Thymus (tissue), 11 donors: ENCODE measurements at regions not wholly inside any gene's neighbourhood (a gene's known extent, or its start where the extent isn't known, plus 50 kb on each side); places are given as distances from the start of the nearest gene placed in this dataset.

Experiments
- DNase-seq, 9 donors: peaks; one replicate each; pipeline ENCODE4 v3.0.0-alpha.2; 2013; ENCODE audit warnings: low spot score in 9 of 9, low read depth in 6 of 9, missing footprints in 1 of 9
- H3K27ac ChIP-seq, 2 donors: one replicate each; pipeline ENCODE4 v1.5.1; 2013; ENCODE audit warnings: control low read depth in 1 of 2, low read depth in 1 of 2, low read length in 1 of 2, mild to moderate bottlenecking in 1 of 2, moderate library complexity in 1 of 2
- H3K27me3 ChIP-seq, 2 donors: one replicate each; pipeline ENCODE4 v1.5.1; 2013; ENCODE audit warnings: low read length in 1 of 2; ENCODE audit not compliant: control insufficient read depth in 2 of 2, insufficient read depth in 1 of 2
- H3K36me3 ChIP-seq, 2 donors: one replicate each; pipeline ENCODE4 v1.5.1; 2013; ENCODE audit warnings: low read length in 1 of 2, mild to moderate bottlenecking in 1 of 2, moderate library complexity in 1 of 2; ENCODE audit not compliant: control insufficient read depth in 2 of 2, insufficient read depth in 2 of 2
- H3K4me1 ChIP-seq, 2 donors: one replicate each; pipeline ENCODE4 v1.5.1; 2013; ENCODE audit warnings: low read length in 2 of 2; ENCODE audit not compliant: control insufficient read depth in 2 of 2, insufficient read depth in 2 of 2
- H3K4me3 ChIP-seq, 2 donors: one replicate each; pipeline ENCODE4 v1.5.1; 2013; ENCODE audit warnings: low read length in 2 of 2, control low read depth in 1 of 2, mild to moderate bottlenecking in 1 of 2
- H3K9me3 ChIP-seq, 2 donors: one replicate each; pipeline ENCODE4 v1.5.1; 2013; ENCODE audit warnings: low read length in 1 of 2, mild to moderate bottlenecking in 1 of 2; ENCODE audit not compliant: control insufficient read depth in 2 of 2, insufficient read depth in 1 of 2
- WGBS: extraction: QIAGEN DNeasy Blood & Tissue Kit; methylation state at CpG from one replicate; pipeline ENCODE4 v1.1.7; 2013; 5-methylcytosine and 5-hydroxymethylcytosine counted together
- donor health status: healthy.

DNA sequence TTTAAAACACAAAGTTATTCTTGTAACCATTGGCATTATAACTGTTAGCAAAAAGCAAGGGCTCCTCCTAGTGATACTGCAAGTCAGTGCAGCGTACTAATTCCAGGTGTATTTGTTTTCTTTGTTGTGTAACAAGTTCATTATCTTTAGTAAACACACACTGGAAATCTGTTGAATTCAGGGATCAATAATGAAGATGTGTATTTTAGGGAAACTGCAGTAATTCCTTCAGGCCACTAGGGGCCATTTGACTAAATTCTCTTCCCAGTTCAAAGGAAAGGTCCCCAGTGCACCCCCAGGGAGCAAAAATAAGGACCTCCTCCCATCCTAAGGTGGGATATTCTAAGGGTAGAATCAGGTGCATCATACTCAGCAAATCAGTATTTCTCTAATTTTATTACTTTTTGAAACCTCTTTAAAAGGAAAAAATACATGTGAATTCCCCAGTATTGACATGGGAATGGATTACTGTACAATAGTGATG lies 158.6 kb upstream of the LYZL1 start:
- no peaks in the 10 kb centered on the region for H3K27me3 ChIP-seq
- no peaks in the 10 kb centered on the region for H3K4me1 ChIP-seq
- no peak overlapping the region for H3K4me3 ChIP-seq
- no peaks in the 10 kb centered on the region for H3K9me3 ChIP-seq
- no peak overlapping the region for H3K27ac ChIP-seq
- 40% methylated on average over 1 of the region's 1 CpG for WGBS
- no peaks in the 10 kb centered on the region for H3K36me3 ChIP-seq
- DNase-seq: no peak

DNA sequence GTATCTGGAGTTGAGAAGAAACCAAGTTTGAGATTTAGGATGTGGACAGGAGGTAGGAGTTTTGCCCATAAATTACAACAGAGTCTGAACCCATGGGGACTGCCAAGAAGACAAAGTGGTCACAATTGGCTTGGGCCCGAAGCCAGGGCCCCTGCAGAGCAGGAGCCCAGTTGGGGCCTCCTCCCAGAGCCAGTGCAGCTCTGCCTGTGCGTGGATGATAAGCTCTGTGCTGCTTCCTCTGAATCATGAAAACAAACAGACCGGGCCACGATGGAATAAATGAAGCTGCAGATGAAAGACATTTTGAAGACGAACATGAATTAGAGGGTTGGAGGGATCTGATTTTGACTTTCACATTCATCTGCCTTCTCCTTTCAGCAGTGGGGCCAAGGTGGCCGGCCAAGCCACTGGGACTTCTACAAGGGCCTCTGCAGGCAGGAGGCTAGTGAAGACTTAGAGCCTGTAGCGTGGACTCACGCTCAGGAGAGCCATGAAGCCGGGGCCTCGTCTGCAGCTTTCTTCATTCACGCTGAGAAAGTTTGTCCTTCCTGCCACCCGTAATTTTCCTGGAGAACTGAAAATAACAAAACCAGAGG lies 156.8 kb upstream of the LYZL1 start:
- no peak for DNase-seq
- H3K27me3 ChIP-seq: no peaks in the 10 kb centered on the region
- H3K9me3 ChIP-seq: no peaks in the 10 kb centered on the region
- no peaks in the 10 kb centered on the region for H3K4me1 ChIP-seq
- H3K4me3 ChIP-seq: no peak overlapping the region
- H3K36me3 ChIP-seq: no peaks in the 10 kb centered on the region
- H3K27ac ChIP-seq: no peak overlapping the region
- 59% methylated on average over 12 of the region's 12 CpGs for WGBS

GRCh38 chr10:29132551-29133111 lies 156.2 kb upstream of the LYZL1 start:
- no peak overlapping the region for H3K27ac ChIP-seq
- DNase-seq: no peak
- H3K9me3 ChIP-seq: no peaks in the 10 kb centered on the region
- no peaks in the 10 kb centered on the region for H3K4me1 ChIP-seq
- 87% methylated on average over 11 of the region's 11 CpGs for WGBS
- H3K4me3 ChIP-seq: no peak overlapping the region
- no peaks in the 10 kb centered on the region for H3K27me3 ChIP-seq
- no peaks in the 10 kb centered on the region for H3K36me3 ChIP-seq

- no peaks in the 10 kb centered on the region for H3K27me3 ChIP-seq
- no peak overlapping the region for H3K27ac ChIP-seq
- WGBS: 91% methylated on average over 3 of the region's 3 CpGs
- H3K9me3 ChIP-seq: no peaks in the 10 kb centered on the region
- H3K4me1 ChIP-seq: no peaks in the 10 kb centered on the region
- no peak for DNase-seq
- no peaks in the 10 kb centered on the region for H3K36me3 ChIP-seq
- no peak overlapping the region for H3K4me3 ChIP-seq
These were observed 153.5 kb upstream of the LYZL1 start for GRCh38 chr10:29135337-29135736.

DNA sequence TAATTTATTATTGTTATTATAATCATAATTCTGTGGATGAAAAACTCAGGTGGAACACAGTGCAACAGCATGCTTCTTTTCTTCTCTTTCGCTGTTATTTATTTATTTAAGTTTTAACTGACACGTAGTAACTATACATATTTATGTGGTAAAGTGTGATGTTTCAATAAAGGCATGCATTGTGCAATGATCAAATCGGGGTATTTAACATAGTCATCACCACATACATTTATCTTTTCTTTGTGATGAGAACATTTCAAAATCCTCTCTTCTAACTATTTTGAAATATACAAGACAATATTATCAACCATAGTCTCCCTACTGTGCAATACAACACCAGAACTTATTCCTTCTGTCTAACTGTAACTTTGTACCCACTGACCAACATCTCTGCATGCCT lies 152.5 kb upstream of the LYZL1 start:
- Histone ChIP-seq H3K4me1 (no peaks in the 10 kb centered on the region), H3K27me3 (no peaks in the 10 kb centered on the region), H3K27ac (no peak overlapping the region), H3K4me3 (no peak overlapping the region), H3K36me3 (no peaks in the 10 kb centered on the region), H3K9me3 (no peaks in the 10 kb centered on the region)
- WGBS: 95% methylated on average over 3 of the region's 3 CpGs
- no peak for DNase-seq

DNA sequence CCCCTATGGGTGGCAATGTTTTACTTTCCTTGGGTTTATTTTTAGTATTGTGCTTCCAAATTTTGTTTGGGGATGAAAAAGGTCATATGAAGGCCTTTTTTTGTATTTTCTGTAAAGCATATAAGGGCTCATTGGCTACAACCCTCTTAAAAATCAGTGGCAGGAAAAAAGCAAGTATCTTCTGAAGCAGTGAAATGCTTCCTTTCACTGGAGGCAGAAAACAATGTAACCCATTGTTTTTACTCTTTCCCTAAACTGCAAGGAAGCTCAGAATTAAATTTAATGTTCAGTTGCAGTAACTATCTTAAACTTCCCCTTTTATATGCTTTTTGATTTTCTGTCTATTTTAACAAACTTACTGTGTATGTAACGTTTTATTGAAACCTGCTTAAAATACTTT lies 148.7 kb upstream of the LYZL1 start:
- Histone ChIP-seq H3K27me3 (peaks cover 0 to 9% of the 10 kb centered on the region in 2 donors), H3K27ac (no peak overlapping the region), H3K9me3 (no peaks in the 10 kb centered on the region), H3K4me3 (no peak overlapping the region), H3K36me3 (no peaks in the 10 kb centered on the region), H3K4me1 (no peaks in the 10 kb centered on the region)
- 33% methylated on average over 1 of the region's 1 CpG for WGBS
- no peak for DNase-seq

DNA sequence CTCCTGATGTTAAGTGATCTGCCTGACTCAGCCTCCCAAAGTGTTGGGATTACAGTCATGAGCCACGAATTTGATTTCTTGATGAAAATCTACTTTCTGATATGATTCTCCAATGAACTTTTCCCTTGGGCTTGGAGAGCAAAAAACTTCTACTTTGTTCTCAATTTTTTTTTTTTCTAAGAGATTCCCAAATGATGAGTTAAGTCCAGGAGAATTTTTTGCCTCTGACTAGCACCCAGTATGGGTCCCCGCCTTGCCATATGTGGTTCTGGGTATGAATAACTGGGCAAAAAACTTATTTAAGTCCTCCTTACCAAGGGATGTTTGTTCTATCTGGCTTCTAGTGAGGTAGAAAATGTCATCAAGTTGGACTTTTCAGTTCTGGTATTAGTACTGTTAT lies 147.9 kb upstream of the LYZL1 start:
- no peak for DNase-seq
- Histone ChIP-seq H3K36me3 (no peaks in the 10 kb centered on the region), H3K9me3 (no peaks in the 10 kb centered on the region), H3K27me3 (peaks cover 0 to 9% of the 10 kb centered on the region in 2 donors), H3K27ac (no peak overlapping the region), H3K4me3 (no peak overlapping the region), H3K4me1 (no peaks in the 10 kb centered on the region)
- WGBS: 95% methylated on average over 2 of the region's 2 CpGs

DNA sequence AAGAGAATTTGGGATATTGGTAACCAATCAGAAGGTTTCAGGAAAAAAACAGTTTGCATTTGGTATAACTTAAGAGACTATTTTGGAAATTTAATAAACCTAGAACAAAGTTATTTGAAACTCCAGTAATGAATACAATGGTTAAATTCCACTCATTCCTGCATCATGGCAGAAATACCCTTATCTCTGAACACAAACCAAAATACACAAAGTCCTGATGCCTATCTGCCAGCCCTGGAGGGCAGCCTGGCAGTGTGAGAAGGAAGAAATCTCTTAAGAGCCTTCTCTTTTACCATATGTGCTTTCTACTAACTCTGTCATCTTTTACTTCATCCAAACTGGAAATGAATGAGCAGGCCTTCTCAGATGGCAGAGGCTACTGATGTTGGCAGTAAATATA lies 147.1 kb upstream of the LYZL1 start:
- no peak overlapping the region for H3K27ac ChIP-seq
- DNase-seq: no peak

DNA sequence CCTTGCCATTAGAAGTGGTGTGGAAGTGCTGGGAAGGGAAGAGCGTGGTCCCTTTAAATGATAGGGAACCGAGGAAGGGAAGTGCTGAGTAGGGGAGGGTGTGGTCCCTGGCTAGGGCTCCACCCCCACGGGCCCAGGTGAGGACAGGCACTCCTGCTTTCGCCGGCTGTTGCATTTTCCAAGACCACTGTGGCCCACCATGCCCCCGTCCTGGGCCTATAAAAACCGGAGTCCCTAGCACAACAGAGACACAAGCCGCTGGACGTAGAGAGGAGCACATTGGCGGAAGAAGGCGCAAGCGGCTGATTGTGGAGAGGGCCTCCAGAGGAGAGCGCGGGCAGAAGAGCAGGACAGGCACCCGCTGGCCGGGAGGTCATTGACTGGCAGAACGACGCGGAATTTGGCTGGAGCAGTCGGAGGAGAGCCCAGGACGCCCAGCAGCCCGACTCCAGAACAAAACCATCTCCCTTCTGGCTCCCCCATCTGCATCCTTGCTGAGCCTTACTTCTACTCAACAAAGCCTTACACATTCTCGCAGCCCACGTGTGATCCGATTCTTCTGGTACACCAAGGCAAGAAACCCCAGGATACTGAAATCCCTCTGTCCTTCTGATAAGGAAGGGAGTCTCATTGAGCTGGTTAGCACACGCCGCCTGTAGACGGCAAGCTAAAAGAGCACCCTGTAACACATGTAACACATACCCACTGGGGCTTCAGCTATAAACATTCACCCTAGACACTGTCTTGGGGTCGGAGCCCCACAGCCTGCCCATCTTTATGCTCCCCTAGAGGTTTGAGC lies 146.2 kb upstream of the LYZL1 start:
- WGBS: 63% methylated on average over 29 of the region's 29 CpGs

More for the DNA sequence above, 147.1 kb upstream of the LYZL1 start:
- Histone ChIP-seq H3K27me3 (peaks cover 0 to 9% of the 10 kb centered on the region in 2 donors), H3K4me1 (no peaks in the 10 kb centered on the region), H3K4me3 (no peak overlapping the region), H3K36me3 (no peaks in the 10 kb centered on the region), H3K9me3 (no peaks in the 10 kb centered on the region)

More for the DNA sequence above, 146.2 kb upstream of the LYZL1 start:
- no peaks in the 10 kb centered on the region for H3K36me3 ChIP-seq
- peaks cover 0 to 9% of the 10 kb centered on the region in 2 donors for H3K27me3 ChIP-seq
- H3K27ac ChIP-seq: no peak overlapping the region
- no peak for DNase-seq
- no peak overlapping the region for H3K4me3 ChIP-seq
- no peaks in the 10 kb centered on the region for H3K9me3 ChIP-seq
- H3K4me1 ChIP-seq: no peaks in the 10 kb centered on the region
